ENCODE measurements at regions not wholly inside any gene's neighbourhood (a gene's known extent, or its start where the extent isn't known, plus 50 kb on each side); places are given as distances from the start of the nearest gene placed in this dataset.

GRCh38 chr10:44132361-44133289, 252.3 kb downstream of the CXCL12 start:
- TF ChIP-seq POLR2A (IDR thresholded peaks at IDR 0.05; ENCODE audit: low read depth, low read length) (no peak), POLR2AphosphoS5 (IDR thresholded peaks at IDR 0.05; ENCODE audit: low read depth, low read length) (no peak)

All from GM12892 (cell line).